Left lung (tissue), 4 donors: ENCODE measurements at regions not wholly inside any gene's neighbourhood (a gene's known extent, or its start where the extent isn't known, plus 50 kb on each side); places are given as distances from the start of the nearest gene placed in this dataset.
A peak's percentile ranks its signal among the peaks of the same experiment; 100 is the strongest.

Source experiments
- ATAC-seq: fragments of 200-7000 bp; cut with Tn5 transposase; one replicate; pipeline ENCODE4 v1.9.1; 2020; ENCODE audit warnings: moderate library complexity
- DNase-seq, 4 donors: peaks; one replicate each; pipeline ENCODE4 v3.0.0-alpha.2; 2013 to 2020
- H3K27ac ChIP-seq, 2 donors: fragments of 200-600 bp; sonication (generic) in 1 of 2; one replicate each; pipeline versions ENCODE4 v1.5.0 to v1.8.0; 2020 to 2021
- H3K27me3 ChIP-seq, 2 donors: fragments of 200-600 bp; sonication (generic) in 1 of 2; one replicate each; pipeline versions ENCODE4 v1.5.0 to v1.8.0; 2020 to 2021
- H3K36me3 ChIP-seq, 2 donors: fragments of 200-600 bp; sonication (generic) in 1 of 2; one replicate each; pipeline versions ENCODE4 v1.5.0 to v1.8.0; 2020 to 2021
- H3K4me1 ChIP-seq, 2 donors: fragments of 200-600 bp; one replicate each; pipeline ENCODE4 v1.8.0; 2021
- H3K4me3 ChIP-seq, 2 donors: fragments of 200-600 bp; sonication (generic) in 1 of 2; one replicate each; pipeline versions ENCODE4 v1.5.0 to v1.8.0; 2020 to 2021; ENCODE audit warnings: mild to moderate bottlenecking in 1 of 2
- H3K9me3 ChIP-seq, 2 donors: fragments of 200-600 bp; sonication (generic) in 1 of 2; one replicate each; pipeline versions ENCODE4 v1.5.0 to v1.8.0; 2020 to 2021
- intact Hi-C, 2 donors: fragments of 100-400 bp; cut with DNase I; formaldehyde crosslinking; loops; one replicate each; pipeline versions ENCODE4 v1.11.2 to v1.14.2; 2022
- TF ChIP-seq, protein P1 (sequence below), 2 donors: fragments of 200-600 bp; sonication (generic) in 1 of 2; IDR thresholded peaks; one replicate each; pipeline versions ENCODE4 v1.5.0 to v1.8.0; 2021; ENCODE audit warnings: antibody characterized with exemption in 2 of 2
- donor health status: DM: no; HTN: yes; CAD: no.
- donor health status: DM: no; HTN: no; CAD: no.

- no peaks in the 10 kb centered on the region for H3K27me3 ChIP-seq
- H3K36me3 ChIP-seq = no peaks in the 10 kb centered on the region
- peaks cover 0 to 14% of the 10 kb centered on the region in 2 donors for H3K9me3 ChIP-seq
- H3K4me1 ChIP-seq = no peaks in the 10 kb centered on the region
- DNase-seq = no peak
- intact Hi-C loops = no loop called here
- no peak overlapping the region for H3K27ac ChIP-seq
- no peak for ATAC-seq
- H3K4me3 ChIP-seq = no peak overlapping the region
- TF ChIP-seq, protein P1, sequence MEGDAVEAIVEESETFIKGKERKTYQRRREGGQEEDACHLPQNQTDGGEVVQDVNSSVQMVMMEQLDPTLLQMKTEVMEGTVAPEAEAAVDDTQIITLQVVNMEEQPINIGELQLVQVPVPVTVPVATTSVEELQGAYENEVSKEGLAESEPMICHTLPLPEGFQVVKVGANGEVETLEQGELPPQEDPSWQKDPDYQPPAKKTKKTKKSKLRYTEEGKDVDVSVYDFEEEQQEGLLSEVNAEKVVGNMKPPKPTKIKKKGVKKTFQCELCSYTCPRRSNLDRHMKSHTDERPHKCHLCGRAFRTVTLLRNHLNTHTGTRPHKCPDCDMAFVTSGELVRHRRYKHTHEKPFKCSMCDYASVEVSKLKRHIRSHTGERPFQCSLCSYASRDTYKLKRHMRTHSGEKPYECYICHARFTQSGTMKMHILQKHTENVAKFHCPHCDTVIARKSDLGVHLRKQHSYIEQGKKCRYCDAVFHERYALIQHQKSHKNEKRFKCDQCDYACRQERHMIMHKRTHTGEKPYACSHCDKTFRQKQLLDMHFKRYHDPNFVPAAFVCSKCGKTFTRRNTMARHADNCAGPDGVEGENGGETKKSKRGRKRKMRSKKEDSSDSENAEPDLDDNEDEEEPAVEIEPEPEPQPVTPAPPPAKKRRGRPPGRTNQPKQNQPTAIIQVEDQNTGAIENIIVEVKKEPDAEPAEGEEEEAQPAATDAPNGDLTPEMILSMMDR (IDR thresholded peaks at IDR 0.05) = no peak
Observed at GRCh38 chr9:134568811-134569210, 72.8 kb upstream of the COL5A1 start.

- Histone ChIP-seq H3K27me3 (no peaks in the 10 kb centered on the region), H3K36me3 (no peaks in the 10 kb centered on the region), H3K4me1 (no peaks in the 10 kb centered on the region), H3K4me3 (no peak overlapping the region), H3K9me3 (peaks cover 0 to 14% of the 10 kb centered on the region in 2 donors), H3K27ac (no peak overlapping the region)
- no peak for DNase-seq
- TF ChIP-seq, protein P1 (IDR thresholded peaks at IDR 0.05) = no peak
- no peak for ATAC-seq
- intact Hi-C loops = no loop called here
Observed at GRCh38 chr9:134569626-134570025, 72.0 kb upstream of the COL5A1 start.

DNA sequence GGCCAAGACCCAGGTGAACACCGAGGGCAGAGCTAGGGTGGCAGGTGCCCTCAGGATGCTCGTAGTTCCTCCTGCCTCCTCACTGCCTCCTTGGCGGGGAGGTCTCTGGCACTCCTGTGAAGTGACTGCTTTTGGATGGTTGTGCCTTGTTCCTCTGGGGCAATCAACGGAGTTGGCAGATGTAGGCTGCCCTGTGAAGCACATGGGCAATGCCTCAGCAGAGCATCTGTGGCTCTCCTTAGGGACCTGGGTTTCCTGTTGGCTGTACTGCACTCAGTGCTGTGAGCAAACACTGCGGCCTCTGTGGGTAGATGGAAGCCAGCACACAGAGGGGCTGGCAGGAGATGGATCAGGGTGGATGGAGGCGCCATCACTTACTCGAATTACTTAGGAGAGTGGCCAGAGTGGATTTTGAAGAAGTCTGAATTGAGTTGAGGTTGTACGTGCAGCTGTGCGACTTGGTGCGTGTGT, 71.4 kb upstream of the COL5A1 start:
- TF ChIP-seq, protein P1 (IDR thresholded peaks at IDR 0.05) = no peak
- Histone ChIP-seq H3K4me3 (no peak overlapping the region), H3K4me1 (no peaks in the 10 kb centered on the region), H3K9me3 (peaks cover 0 to 14% of the 10 kb centered on the region in 2 donors), H3K36me3 (no peaks in the 10 kb centered on the region), H3K27me3 (no peaks in the 10 kb centered on the region), H3K27ac (no peak overlapping the region)
- ATAC-seq (no peak), DNase-seq (peak in 1 of 4 donors; percentile 16)
- intact Hi-C loops = no loop called here

- TF ChIP-seq, protein P1 (IDR thresholded peaks at IDR 0.05) = no peak
- ATAC-seq (no peak), DNase-seq (peak in 2 of 4 donors; percentile 21 to 72)
- Histone ChIP-seq H3K4me3 (no peak overlapping the region), H3K4me1 (no peaks in the 10 kb centered on the region), H3K36me3 (no peaks in the 10 kb centered on the region), H3K27me3 (no peaks in the 10 kb centered on the region), H3K9me3 (peaks cover 0 to 14% of the 10 kb centered on the region in 2 donors), H3K27ac (no peak overlapping the region)
- intact Hi-C loops = no loop called here
Observed at GRCh38 chr9:134570711-134571325, 70.8 kb upstream of the COL5A1 start.

GRCh38 chr9:134571326-134571931, 70.2 kb upstream of the COL5A1 start:
- H3K4me1 ChIP-seq = no peaks in the 10 kb centered on the region
- no peaks in the 10 kb centered on the region for H3K27me3 ChIP-seq
- intact Hi-C loops = no loop called here
- no peak overlapping the region for H3K27ac ChIP-seq
- H3K4me3 ChIP-seq = no peak overlapping the region
- DNase-seq = peak in 1 of 4 donors; percentile 26
- no peak for ATAC-seq
- H3K9me3 ChIP-seq = peaks cover 0 to 8% of the 10 kb centered on the region in 2 donors
- no peaks in the 10 kb centered on the region for H3K36me3 ChIP-seq
- TF ChIP-seq, protein P1 (IDR thresholded peaks at IDR 0.05) = no peak
